ENCODE measurements at regions not wholly inside any gene's neighbourhood (a gene's known extent, or its start where the extent isn't known, plus 50 kb on each side); places are given as distances from the start of the nearest gene placed in this dataset.
"Not testable (repeated sequence)": the region's sequence is repeated elsewhere in the genome, so short reads cannot be mapped to it uniquely, and the experiment has no call there.

DNA sequence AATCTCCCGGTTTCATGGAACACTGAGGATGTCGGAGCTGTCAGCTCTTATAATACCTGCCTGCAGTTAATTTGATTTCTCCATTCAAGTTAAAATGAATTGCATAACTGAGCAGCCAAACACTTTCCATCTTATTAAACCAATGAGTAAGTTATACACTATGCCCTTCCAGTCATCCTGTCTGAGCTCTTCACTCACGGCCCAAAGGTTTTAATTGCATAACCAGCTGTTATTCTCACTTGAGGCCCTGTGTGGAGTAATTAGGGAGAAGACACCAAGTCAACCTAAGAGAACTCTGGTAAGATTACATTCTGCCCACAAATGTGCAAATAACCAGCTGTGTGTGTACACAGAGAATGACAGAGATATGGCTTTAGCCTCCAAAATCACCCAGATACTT, 303.5 kb downstream of the TBC1D4 start:
- H3K9ac ChIP-seq: no peak overlapping the region
- no peak overlapping the region for H2AFZ ChIP-seq (ENCODE audit: low read depth)
- no peaks in the 10 kb centered on the region for H3K27me3 ChIP-seq (ENCODE audit: insufficient read depth, low read depth)
- no peak overlapping the region for H3K27ac ChIP-seq
- TF ChIP-seq CTCF (conservative IDR thresholded peaks at IDR 0.05; ENCODE audit: low read depth, low read length): no peak
- no peaks in the 10 kb centered on the region for H3K79me2 ChIP-seq (ENCODE audit: insufficient read depth, low read depth)
- no peaks in the 10 kb centered on the region for H4K20me1 ChIP-seq (ENCODE audit: insufficient read depth)
- H3K4me2 ChIP-seq: no peak overlapping the region
- H3K4me3 ChIP-seq (IDR thresholded peaks at IDR 0.05; ENCODE audit: insufficient read depth, low read depth, low read length): no peak overlapping the region
- no peaks in the 10 kb centered on the region for H3K4me1 ChIP-seq (ENCODE audit: low read depth, poor library complexity, severe bottlenecking)
- H3K36me3 ChIP-seq (ENCODE audit: insufficient read depth): no peaks in the 10 kb centered on the region

GRCh38 chr13:75175575-75175974, 306.4 kb downstream of the TBC1D4 start:
- no peaks in the 10 kb centered on the region for H4K20me1 ChIP-seq (ENCODE audit: insufficient read depth)
- no peaks in the 10 kb centered on the region for H3K27me3 ChIP-seq (ENCODE audit: insufficient read depth, low read depth)
- no peak overlapping the region for H2AFZ ChIP-seq (ENCODE audit: low read depth)
- H3K4me3 ChIP-seq (IDR thresholded peaks at IDR 0.05; ENCODE audit: insufficient read depth, low read depth, low read length): no peak overlapping the region
- no peak overlapping the region for H3K27ac ChIP-seq
- H3K4me2 ChIP-seq: no peak overlapping the region
- H3K79me2 ChIP-seq (ENCODE audit: insufficient read depth, low read depth): no peaks in the 10 kb centered on the region
- H3K36me3 ChIP-seq (ENCODE audit: insufficient read depth): no peaks in the 10 kb centered on the region
- no peak overlapping the region for H3K9ac ChIP-seq
- TF ChIP-seq CTCF (conservative IDR thresholded peaks at IDR 0.05; ENCODE audit: low read depth, low read length): no peak
- no peaks in the 10 kb centered on the region for H3K4me1 ChIP-seq (ENCODE audit: low read depth, poor library complexity, severe bottlenecking)

GRCh38 chr13:75175097-75175496, 306.9 kb downstream of the TBC1D4 start:
- H3K27me3 ChIP-seq (ENCODE audit: insufficient read depth, low read depth); H3K4me2 ChIP-seq; H3K9ac ChIP-seq; H3K4me3 ChIP-seq (IDR thresholded peaks at IDR 0.05; ENCODE audit: insufficient read depth, low read depth, low read length); H2AFZ ChIP-seq (ENCODE audit: low read depth); H3K36me3 ChIP-seq (ENCODE audit: insufficient read depth); H3K27ac ChIP-seq; H3K79me2 ChIP-seq (ENCODE audit: insufficient read depth, low read depth); H3K4me1 ChIP-seq (ENCODE audit: low read depth, poor library complexity, severe bottlenecking); H4K20me1 ChIP-seq (ENCODE audit: insufficient read depth): not testable (repeated sequence)

DNA sequence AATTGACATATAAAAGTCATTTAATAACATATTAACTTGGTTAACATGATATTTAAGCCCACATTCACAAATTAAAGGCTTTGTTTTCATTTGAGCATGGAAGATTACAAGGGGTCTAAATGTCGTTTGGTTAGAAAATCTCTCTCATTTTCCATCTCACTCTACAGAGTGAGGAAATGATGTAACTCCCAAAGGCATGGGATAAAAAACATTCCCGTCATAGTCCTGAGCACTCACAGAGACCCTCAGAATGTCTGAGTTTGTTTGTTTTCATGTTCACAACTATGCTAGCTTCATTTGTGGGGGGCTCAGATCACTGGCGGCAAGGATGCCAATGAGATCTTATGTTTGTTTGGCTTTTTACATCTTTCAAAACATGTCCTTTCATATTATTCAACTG, 307.5 kb downstream of the TBC1D4 start:
- Histone ChIP-seq H3K9ac (no peak overlapping the region), H3K79me2 (ENCODE audit: insufficient read depth, low read depth) (no peaks in the 10 kb centered on the region), H3K27ac (no peak overlapping the region), H3K36me3 (ENCODE audit: insufficient read depth) (no peaks in the 10 kb centered on the region), H2AFZ (ENCODE audit: low read depth) (no peak overlapping the region), H4K20me1 (ENCODE audit: insufficient read depth) (no peaks in the 10 kb centered on the region), H3K4me1 (ENCODE audit: low read depth, poor library complexity, severe bottlenecking) (no peaks in the 10 kb centered on the region), H3K27me3 (ENCODE audit: insufficient read depth, low read depth) (no peaks in the 10 kb centered on the region), H3K4me3 (IDR thresholded peaks at IDR 0.05; ENCODE audit: insufficient read depth, low read depth, low read length) (no peak overlapping the region), H3K4me2 (no peak overlapping the region)
- TF ChIP-seq CTCF (conservative IDR thresholded peaks at IDR 0.05; ENCODE audit: low read depth, low read length): no peak

DNA sequence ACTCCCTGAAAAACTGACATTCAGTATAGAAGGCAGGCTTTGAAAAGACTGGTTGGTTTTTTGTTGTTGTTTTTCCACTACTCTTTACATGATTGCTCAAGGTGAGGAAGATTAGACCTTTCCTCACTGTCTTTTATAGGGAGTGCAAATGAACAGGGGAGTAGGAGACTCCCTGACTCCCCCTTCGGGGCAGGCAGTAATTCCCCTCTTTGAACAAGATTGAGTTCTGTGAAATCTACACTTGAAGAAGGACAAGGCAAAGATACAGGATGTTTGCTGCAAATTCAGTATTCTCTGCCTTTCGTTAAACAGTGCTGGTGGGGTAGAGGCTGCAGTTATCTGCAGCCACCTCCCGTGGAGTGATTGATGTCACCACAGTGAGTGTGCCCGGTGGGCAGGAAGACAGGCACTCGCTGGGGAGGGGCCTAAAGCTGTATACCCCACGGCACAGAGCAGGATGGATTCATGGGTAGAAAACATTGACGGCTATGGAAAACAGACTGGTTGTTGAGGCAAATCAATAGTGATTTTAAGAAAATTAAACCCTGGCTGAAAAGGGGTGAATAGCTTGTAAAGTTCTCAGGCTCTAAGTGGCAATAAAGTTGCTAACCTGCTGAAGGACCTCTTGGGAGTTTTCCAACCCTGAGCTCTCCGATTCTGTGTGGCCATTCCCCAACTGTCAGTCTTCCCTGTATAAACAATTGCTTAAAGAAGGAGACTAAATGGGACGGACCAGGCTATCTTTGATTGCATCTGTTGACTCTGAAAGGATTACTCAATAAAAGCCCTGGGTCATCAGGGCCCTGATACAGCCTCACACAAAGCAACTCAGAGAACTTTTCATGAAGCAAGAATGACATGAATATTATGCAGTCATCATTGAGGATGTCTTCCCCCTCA, 308.3 kb downstream of the TBC1D4 start:
- H3K4me1 ChIP-seq (ENCODE audit: low read depth, poor library complexity, severe bottlenecking): no peaks in the 10 kb centered on the region
- H4K20me1 ChIP-seq (ENCODE audit: insufficient read depth): no peaks in the 10 kb centered on the region
- H2AFZ ChIP-seq (ENCODE audit: low read depth): no peak overlapping the region
- H3K79me2 ChIP-seq (ENCODE audit: insufficient read depth, low read depth): no peaks in the 10 kb centered on the region
- H3K36me3 ChIP-seq (ENCODE audit: insufficient read depth): no peaks in the 10 kb centered on the region
- H3K27me3 ChIP-seq (ENCODE audit: insufficient read depth, low read depth): no peaks in the 10 kb centered on the region
- TF ChIP-seq CTCF (conservative IDR thresholded peaks at IDR 0.05; ENCODE audit: low read depth, low read length): no peak
- H3K4me2 ChIP-seq: no peak overlapping the region
- H3K27ac ChIP-seq: no peak overlapping the region
- no peak overlapping the region for H3K9ac ChIP-seq
- no peak overlapping the region for H3K4me3 ChIP-seq (IDR thresholded peaks at IDR 0.05; ENCODE audit: insufficient read depth, low read depth, low read length)

Data from KMS-11 (cell line).